Inferior parietal cortex (tissue), 1 donor: ENCODE measurements at regions not wholly inside any gene's neighbourhood (a gene's known extent, or its start where the extent isn't known, plus 50 kb on each side); places are given as distances from the start of the nearest gene placed in this dataset.

ENCODE experiments used
- DNase-seq: peaks from one replicate; pipeline ENCODE4 v3.0.0-alpha.2; 2016; ENCODE audit errors: extremely low spot score

DNA sequence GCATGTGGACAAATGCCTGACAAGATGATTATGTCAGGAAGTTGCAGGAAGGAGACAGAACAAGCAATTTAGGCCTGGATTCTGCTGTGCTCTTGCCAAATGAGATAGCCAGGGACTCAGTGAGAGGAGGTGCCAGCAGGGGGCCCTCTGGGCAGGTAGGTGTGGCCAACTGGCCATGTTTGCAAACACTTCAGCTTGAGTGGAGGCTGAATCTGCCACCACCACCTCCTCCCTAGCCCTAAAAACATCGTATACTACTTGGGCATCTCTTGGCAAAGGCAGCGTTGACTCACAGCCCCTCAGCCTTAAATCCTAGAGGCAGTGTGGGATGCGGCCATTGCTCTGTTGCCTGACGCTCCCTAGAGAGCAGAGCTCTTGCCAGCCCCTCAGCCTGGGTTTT lies 95.1 kb upstream of the PLET1 start:
- DNase-seq = no peak

DNA sequence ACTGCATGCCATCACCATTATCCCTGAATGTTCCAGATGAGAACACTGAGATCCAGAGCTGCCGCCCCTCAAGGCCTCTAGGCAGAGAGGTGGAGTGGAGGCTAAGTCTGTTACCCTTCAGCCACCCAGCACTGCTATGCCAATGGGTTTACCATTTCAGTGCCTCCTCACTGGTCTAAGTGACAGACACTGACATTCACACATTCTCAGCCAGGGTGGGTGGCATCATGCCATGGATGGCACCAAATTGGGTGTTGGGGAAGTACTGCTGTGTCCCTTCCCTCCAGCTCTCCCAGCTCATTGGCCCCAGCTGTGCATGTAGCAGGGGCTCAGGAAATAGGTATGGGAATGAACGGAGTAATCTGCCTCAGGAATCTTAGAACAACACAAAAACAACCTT lies 96.8 kb upstream of the PLET1 start:
- DNase-seq = no peak

- DNase-seq = no peak
These were observed 100.7 kb upstream of the PLET1 start for GRCh38 chr11:112361396-112361795.

DNA sequence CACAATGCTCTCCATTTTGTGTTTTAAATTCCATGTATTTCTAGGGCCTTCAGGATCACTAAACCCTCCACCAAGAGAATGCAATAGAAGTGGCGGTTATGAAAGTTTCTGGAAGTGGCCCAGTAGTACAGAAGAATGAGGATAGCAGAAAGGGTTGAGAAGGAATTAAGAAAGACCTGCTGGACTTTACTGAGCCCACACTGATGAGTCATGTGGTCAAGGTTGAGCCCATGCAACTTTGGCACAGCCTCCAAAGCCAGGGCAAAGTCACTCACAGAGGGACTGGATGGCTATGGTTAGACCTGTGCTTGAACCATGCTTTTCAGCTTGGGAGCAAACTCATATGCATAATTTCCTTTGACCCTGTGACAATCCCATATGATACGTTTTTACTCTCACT lies 102.9 kb upstream of the PLET1 start:
- no peak for DNase-seq

DNA sequence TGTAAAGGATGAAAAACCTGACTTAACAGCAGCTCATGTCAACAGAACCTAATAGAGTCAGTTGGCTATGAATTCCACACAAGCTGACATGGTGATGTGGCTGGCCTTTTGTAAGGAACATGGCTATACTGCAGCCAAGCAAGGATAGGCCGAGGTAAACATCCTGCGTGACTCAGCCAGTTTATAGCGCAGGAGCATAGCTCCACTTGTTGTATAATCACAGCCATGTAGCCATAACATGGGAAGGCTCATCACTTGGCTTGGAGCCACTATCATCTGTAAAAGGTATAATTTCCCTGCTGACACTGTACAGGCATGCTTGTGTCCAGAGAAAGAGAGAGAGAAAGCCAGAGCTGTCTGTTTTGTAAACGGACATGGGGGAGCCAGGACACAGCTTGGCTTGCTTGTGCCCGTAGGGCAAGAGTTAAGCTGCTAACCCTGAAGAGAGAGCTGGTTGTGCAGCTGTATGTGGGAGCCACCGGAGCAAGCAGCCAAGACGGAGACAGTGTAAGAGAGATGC lies 104.4 kb upstream of the PLET1 start:
- no peak for DNase-seq

DNA sequence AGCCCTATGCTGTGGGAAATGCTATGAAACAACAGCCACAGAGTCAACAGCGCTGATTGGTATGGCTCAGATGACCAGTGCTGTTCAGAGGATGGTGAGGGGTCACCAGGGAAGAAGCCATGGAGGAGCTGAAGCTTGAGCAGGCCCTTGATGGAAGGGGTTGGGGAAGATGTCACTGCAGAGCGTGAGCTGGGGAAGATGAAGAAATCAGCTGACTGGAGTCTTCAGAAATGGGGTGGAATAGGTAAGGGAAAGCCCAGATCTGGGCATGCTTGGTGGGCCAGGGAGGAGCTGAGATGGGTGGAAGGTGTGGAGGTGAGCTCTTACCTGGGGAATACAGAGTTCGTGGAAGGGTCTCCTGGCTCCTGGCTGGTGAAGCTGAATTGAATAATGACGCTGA lies 105.4 kb upstream of the PLET1 start:
- DNase-seq = no peak

DNA sequence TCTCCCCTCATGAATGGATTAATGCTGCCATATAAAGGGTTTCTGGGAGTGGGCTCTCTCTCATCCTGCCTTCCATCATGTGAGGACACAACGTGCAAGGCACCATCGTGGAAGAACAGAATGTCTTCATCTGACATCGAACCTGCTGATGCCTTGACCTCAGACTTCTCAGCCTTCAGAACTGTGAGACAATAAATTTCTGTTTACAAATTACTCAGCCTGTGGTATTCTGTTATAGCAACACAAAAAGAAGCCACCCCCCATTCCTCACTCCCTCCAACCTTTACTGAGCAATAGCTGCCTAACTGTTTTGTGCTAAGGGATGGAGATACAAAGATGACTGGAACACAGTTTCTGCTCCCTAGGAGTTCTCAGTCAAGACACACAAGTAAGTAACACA lies 106.1 kb upstream of the PLET1 start:
- no peak for DNase-seq

GRCh38 chr11:112367461-112367860 lies 106.8 kb upstream of the PLET1 start:
- no peak for DNase-seq

- DNase-seq = no peak
These were observed 107.2 kb upstream of the PLET1 start for GRCh38 chr11:112367895-112368294.

- DNase-seq = no peak
These were observed 107.7 kb upstream of the PLET1 start for GRCh38 chr11:112368381-112368780.

GRCh38 chr11:112369374-112369773 lies 108.7 kb upstream of the PLET1 start:
- no peak for DNase-seq

DNA sequence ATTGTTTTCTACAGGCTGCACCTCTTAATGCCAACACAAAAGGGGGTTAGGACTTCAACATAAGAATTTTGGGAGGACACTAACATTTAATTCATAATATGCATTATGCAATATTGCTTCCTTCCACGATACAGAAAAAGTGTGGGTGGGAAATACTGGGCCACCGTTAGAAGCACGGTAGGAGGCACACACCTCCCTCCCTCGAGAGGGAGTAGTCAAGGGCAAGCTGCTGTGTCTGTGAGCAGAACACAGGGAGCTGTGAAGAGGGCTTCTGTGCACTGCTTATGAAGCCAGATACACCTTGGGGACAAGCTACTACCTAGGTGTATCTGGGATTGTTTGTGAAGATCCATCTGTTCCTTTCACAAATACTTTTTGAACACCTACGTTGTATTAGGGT lies 109.3 kb upstream of the PLET1 start:
- no peak for DNase-seq

DNA sequence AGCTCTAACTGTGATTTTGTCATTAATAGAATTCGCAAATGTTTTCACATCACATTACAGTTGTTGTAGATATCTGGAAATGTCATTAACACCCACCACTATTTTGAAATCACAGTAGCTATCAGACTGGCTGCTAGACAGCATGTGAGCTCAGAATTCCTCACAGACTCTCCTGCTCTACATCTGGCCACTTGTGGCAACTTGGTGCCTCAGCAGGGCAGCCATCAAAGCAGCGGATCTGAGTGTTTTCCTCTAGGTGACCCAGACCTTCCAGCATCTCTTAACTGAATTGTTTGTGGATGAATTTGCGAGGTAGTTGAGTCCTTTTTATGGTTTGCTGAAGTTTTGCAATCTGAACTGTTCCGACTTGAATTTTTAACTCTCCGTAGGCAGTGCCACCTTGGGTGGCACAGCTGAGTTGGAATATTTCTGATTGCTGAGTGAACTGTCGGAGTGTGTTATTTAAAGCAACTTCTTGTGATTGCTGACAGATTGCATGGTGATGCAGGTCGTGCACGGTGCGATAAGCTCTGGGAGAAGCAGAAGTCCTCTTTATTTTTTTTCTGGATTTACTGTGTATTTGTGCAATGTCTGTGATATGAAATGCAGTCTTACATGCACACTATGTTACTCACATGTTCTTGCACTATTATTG lies 114.0 kb upstream of the PLET1 start:
- no peak for DNase-seq

DNA sequence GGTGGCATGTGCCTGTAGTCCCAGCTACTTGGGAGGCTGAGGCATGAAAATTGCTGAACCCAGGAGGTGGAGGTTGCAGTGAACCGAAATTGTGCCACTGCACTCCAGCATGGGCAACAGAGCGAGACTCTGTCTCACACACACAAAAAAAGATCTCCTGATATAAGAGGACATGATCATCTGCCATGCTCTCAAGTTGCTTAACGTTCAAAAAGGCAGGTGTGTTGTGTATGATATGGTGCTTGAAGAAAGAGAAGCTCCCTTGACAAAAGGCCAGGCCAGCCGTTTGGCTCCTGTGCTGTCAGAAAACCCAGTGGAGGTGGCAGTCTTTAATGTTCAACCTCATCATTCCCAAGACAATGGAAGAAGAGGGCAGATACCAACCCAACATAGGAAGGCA lies 117.3 kb upstream of the PLET1 start:
- no peak for DNase-seq

- no peak for DNase-seq
These were observed 119.8 kb upstream of the PLET1 start for GRCh38 chr11:112380464-112380863.

DNA sequence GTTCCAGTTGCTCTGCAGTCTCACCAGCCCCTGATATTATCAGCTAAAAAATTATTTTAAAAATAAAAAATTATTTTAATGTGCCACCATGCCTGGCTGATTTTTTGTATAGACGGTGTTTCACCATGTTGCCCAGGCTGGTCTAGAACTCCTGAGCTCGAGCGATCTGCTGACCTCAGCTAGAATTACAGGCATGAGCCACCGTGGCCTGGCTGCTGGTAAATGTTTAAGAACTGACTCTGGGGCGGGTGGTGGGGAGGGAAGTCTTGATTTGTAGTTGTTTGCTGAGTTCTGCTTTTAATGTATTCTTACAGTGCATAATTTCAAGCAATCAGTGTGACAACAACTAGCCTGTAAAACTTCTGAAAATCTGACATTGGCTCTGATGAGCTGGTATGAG lies 120.9 kb upstream of the PLET1 start:
- no peak for DNase-seq

DNA sequence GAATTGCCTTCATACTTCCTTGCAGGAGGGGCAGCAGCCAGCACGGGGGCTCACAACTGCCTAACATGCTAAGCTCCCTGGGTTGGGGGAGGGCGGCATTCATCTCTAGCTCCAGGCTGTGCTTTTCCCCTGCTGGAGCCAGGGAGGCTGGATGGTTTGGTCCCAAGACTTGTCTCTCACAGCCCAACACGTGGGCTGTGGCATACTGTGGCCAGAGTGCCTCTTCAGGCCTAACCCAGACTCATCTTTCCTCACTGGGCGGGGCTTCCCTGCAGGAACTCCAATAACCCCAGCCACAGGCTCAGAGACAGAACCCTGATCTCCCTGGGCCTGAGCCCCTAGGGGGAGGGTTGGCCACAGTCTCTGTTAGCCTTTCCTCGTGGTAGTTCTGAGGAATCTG lies 121.9 kb upstream of the PLET1 start:
- DNase-seq = no peak

GRCh38 chr11:112388496-112388895 lies 127.8 kb upstream of the PLET1 start:
- no peak for DNase-seq

GRCh38 chr11:112391086-112391485 lies 130.4 kb upstream of the PLET1 start:
- no peak for DNase-seq

DNA sequence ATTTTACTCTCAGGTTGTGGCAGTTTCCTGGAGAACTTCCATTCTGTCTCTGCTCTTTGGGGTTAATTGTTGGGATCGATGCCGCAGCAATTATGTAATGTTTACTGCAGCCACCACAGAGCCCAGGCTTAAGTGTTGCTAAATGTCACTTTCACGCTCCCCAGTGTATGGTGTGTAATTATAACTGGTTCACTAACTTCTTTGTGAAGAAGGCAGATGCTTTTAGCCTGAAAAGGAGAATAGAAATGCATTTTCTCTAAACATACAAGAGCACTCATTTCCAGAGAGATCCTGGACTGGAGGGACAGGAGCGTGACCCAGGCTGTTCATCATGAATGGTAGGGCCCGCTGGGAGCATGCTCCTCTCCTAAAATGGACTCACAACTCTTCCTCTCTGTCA lies 132.2 kb upstream of the PLET1 start:
- DNase-seq = no peak

DNA sequence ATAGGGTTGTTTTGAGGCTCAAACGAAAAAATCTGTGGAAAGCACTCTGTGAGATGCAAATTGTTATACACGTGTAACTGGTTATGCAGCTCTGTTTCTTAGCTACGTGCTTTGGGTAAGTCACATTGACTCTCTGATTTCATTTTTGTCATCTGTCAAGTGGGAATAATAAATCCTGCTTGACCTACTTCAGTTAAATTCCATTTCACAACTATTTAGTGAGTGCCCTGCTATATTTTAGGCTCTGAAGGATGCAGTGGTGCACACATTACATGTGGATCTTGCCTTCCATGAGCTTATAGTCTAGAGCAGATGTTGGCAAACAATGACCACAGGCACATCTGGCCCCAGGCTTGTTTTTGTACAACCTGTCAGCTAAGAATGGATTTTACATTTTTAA lies 133.6 kb upstream of the PLET1 start:
- no peak for DNase-seq

GRCh38 chr11:112396076-112396475 lies 135.4 kb upstream of the PLET1 start:
- DNase-seq = no peak

DNA sequence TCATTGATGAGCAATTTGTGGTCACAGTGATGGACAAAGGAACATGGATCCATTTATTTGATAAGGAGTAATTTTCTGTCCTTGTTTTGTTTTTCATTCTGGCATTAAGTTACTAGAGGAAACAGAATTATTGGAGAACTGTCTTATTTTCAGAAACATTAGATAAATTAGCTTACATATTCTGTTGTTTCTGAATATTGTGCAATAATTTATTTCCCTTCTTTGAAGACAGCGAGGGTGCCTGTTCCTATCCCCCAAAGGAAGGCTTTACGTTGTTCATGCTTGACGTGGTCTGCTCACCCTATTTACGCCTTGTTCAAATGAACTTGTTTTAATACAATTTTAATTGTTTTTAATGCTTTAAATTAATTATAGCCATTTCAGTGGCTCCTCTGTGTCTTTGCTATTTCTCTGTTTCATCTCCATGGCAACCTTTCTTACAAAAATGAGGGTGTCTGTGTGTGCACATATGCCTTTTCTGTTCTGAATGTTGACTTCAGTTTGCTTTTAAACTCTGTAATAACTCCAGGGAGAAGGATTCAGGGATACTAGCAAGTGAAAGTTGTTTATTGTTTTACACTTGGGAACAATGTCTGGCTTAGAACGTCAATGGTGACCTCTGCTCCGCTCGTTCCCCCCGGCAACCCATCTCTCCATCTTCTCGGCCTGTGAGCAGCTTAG lies 138.3 kb upstream of the PLET1 start:
- no peak for DNase-seq
